A172 (cell line): ENCODE measurements at regions not wholly inside any gene's neighbourhood (a gene's known extent, or its start where the extent isn't known, plus 50 kb on each side); places are given as distances from the start of the nearest gene placed in this dataset.

ENCODE experiments used
- DNase-seq: peaks from one replicate; pipeline ENCODE4 v3.0.0-alpha.2; 2015; ENCODE audit warnings: low spot score

- no peak for DNase-seq
These were observed 298.6 kb downstream of the PARP8 start for GRCh38 chr5:50964746-50965653.

DNA sequence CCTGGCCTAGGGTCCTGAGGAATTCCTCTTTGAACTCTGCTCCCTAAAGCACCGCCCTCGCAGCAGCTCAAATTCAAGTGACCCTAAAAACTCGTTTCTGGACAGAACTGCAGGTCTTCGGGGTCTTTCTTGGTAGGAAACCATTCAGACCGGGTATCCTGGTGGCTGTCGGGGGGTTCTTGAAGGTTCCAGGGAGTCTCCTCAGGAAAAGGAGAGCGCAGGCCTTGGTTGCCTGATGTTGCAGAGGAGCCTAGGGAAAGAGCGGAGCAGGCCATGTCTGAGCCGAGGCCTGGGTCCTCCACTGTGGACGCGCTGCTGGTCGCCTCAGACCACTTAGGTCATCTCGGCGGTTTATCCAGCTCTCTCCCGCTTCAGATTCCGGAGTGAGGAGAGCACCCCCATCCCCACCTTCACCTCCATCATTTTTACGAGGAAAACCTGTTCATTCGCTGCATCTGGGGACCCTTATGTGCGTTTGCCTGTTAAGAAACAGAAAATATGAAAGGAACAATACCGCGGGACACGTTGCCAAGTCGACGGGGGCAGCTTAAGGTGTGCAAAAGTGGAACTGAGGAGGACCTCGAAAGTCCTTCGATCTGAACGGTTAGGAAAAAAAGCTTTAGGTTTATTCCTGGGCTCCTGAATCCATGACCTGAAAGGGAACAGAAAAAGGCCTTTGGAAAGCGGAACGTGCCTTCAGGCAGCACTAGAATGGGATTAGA, 299.4 kb downstream of the PARP8 start:
- DNase-seq, result no peak

DNA sequence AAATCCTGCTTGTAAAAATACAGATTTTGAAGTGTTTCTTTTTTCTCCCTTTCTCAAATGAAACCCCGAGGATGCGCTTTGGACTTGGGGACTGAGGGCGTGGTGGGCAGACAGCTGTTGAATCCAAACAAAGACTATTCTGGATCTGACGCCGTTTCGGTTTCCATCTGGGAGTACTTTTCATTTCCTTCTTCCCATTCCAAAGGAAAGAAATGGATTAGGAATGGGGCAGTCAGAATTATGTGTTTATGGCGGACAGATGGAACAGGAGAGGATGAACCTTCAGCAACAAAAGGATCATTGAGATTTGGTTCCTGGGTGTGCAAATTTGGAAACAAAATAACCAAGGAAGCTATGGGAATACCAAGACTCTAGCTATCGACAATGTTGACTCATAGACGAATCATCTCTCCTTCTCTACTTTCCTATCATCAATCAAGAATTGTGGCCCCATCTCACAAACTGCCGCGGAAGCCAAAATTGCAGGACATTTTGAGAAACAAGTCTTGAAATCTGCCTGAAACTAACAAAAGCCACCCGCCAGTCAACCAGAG, 300.6 kb downstream of the PARP8 start:
- DNase-seq, result no peak

DNA sequence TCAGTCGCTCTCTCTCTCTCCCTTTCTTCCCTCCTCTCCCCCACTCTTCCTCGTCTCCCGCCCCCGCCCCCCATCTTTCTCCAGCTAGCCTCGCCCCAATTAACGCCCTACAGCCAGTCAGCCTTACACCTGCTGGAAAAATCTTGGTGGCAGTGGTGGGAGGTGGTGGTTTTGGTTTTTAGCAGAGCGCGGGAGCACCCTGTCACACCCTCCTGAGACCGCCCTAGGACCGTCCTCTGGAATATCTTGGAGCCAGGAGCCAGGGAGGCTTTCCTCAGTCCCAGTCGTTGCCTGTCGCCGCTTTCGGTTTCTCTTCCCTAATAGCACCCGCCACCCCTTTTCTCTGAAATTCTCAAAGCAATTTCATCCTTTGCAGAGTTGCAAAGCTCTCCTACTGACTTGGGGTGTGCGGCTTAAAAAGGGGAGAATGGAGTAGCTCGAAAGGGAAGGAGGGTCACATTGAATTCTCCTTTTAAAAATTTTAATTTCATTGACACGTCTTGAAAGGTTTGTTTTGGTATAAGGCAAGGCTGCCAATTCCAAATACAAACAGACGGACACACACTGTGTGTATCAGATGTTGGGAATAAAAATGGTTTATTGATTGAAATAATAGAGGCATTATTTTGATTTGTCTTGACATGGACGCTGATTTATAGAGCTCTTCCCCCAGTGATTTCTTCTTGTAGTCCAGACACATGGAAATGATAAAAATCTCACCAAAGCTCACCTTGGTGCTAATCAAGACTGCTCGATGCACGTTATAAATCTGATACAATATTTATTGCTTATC, 301.3 kb downstream of the PARP8 start:
- DNase-seq, result no peak

- no peak for DNase-seq
These were observed 302.1 kb downstream of the PARP8 start for GRCh38 chr5:50968356-50969149.

- no peak for DNase-seq
These were observed 303.0 kb downstream of the PARP8 start for GRCh38 chr5:50969151-50970031.

GRCh38 chr5:50975840-50976239, 309.4 kb downstream of the PARP8 start:
- DNase-seq, result no peak

DNA sequence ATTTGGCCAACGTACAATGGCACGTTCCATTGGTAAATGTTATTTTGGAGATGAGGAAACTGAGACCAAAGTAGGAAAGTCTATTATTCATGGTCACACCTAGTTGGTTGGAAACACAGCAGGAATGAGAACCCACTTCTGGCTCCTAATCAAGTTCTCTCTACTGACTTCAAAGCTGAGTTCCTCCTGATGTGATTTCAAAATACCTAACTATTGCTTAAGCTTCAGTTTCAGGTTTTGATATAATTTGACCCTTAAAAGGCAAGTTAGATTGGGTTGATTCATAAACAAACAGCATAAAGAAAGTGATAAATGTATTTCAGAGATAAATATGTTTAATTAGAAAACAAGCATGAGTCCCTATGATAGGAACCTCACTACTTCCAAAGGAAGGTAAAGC, 312.5 kb downstream of the PARP8 start:
- no peak for DNase-seq

- DNase-seq, result no peak
These were observed 318.2 kb downstream of the PARP8 start for GRCh38 chr5:50984640-50985039.

- no peak for DNase-seq
These were observed 324.0 kb downstream of the PARP8 start for GRCh38 chr5:50990296-50990924.

- DNase-seq, result no peak
These were observed 329.0 kb downstream of the PARP8 start for GRCh38 chr5:50995285-50995942.

- DNase-seq, result no peak
These were observed 334.9 kb downstream of the PARP8 start for GRCh38 chr5:51001227-51001923.

DNA sequence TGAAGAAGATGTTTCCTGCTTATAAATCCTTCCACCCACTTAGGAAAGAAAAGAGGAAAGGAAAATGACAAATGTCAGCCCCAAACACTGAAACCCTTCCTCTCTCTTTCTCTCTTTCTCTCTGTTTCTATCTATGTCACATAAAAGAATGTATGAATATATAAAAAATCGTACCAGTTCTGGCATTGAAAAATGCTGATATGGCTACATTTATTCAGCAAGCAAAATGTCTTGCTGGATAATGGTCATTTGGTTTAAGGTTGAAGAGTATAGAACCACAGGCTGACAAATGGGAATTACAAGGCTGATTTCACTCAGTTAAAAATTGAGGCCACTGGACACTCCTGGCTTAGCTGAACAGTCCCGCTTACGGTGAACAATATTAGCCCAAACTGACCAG, 335.9 kb downstream of the PARP8 start:
- no peak for DNase-seq

DNA sequence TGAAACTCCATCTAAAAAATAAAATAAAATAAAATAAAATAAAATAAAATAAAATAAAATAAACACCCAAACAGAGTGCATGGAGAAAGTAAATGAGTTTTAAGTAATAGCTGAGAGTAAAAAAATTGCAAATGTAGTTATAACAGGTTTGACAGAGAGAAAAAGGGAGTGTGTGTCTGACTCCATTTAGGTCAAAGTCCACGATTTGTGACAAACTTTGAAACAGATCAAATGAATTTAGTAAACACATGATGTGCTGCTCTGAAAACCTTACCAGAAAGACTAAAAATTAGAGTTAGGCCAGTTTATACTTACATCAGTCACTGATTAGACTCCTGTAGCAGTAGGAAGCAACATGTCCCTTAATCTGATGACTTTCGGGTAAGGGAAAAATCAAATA, 346.6 kb downstream of the PARP8 start:
- DNase-seq, result no peak

GRCh38 chr5:51018423-51018822, 352.0 kb downstream of the PARP8 start:
- no peak for DNase-seq

DNA sequence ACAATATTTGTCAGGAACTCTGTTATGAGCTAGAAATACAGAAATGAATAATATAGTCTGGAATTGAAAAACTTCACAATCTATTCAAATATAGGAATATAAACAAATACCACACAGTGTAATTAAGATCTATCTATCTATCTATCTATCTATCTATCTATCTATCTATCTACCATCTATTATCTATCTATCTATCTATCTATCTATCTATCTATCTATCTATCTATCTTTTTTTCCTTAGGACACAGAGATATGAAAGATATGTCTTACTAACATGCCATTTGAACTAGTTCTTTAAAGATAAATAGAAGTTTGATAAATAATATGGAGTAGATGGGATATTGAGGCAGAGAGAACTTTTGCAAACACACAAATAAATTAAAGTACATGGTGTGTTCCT, 357.8 kb downstream of the PARP8 start:
- DNase-seq, result no peak

GRCh38 chr5:51027271-51027670, 356.0 kb upstream of the ISL1 start:
- DNase-seq, result no peak

DNA sequence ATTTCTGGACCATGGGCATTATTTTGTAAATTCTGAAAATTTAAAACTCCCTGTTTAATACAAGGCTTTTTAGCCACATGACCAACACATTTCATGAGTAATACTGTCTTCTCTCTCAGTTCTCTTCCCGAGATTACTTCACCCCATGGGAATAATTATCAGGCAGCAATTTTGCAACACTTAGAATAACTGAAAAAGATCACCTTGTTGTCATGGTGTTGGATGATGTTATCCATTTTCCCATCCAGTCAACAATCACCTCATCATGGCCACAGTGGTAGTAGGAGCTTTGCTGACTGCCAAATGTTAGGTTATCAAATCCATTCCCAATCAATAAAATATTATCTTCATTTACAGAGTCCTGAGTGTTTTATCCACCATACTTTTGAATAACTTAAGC, 354.9 kb upstream of the ISL1 start:
- DNase-seq, result no peak

- no peak for DNase-seq
These were observed 350.0 kb upstream of the ISL1 start for GRCh38 chr5:51033215-51033614.
